Stimulated activated CD4-positive, alpha-beta T cell treated with anti-CD3 and anti-CD28 coated beads, TNF-alpha, amount 100 ng/mL, for 4 hours (primary cell): ENCODE measurements at regions not wholly inside any gene's neighbourhood (a gene's known extent, or its start where the extent isn't known, plus 50 kb on each side); places are given as distances from the start of the nearest gene placed in this dataset.

Source experiments
- DNase-seq, 3 experiments: peaks; one replicate each; pipeline ENCODE4 v3.0.0-alpha.2; 2020; ENCODE audit warnings: low read depth in 3 of 3

- no peak for DNase-seq
These were observed 208.2 kb downstream of the UBE2E3 start for GRCh38 chr2:181188605-181189004.

- no peak for DNase-seq
These were observed 209.5 kb downstream of the UBE2E3 start for GRCh38 chr2:181189951-181190350.

- DNase-seq, result no peak
These were observed 210.3 kb downstream of the UBE2E3 start for GRCh38 chr2:181190711-181191110.

GRCh38 chr2:181193550-181193949 is 213.1 kb downstream of the UBE2E3 start:
- DNase-seq, result no peak

GRCh38 chr2:181196401-181196800 is 216.0 kb downstream of the UBE2E3 start:
- DNase-seq, result no peak

- DNase-seq, result no peak
These were observed 216.8 kb downstream of the UBE2E3 start for GRCh38 chr2:181197140-181197760.

- DNase-seq, result no peak
These were observed 217.9 kb downstream of the UBE2E3 start for GRCh38 chr2:181198183-181198864.

- DNase-seq, result no peak
These were observed 223.0 kb downstream of the UBE2E3 start for GRCh38 chr2:181203412-181203811.

- no peak for DNase-seq
These were observed 223.5 kb downstream of the UBE2E3 start for GRCh38 chr2:181203916-181204315.

GRCh38 chr2:181218401-181218821 is 238.0 kb downstream of the UBE2E3 start:
- DNase-seq, result no peak

- DNase-seq, result no peak
These were observed 234.0 kb upstream of the ITGA4 start for GRCh38 chr2:181223234-181223633.

GRCh38 chr2:181224866-181225265 is 232.3 kb upstream of the ITGA4 start:
- DNase-seq, result no peak

GRCh38 chr2:181228661-181229060 is 228.5 kb upstream of the ITGA4 start:
- no peak for DNase-seq

GRCh38 chr2:181231151-181231550 is 226.0 kb upstream of the ITGA4 start:
- DNase-seq, result no peak

- DNase-seq, result no peak
These were observed 225.1 kb upstream of the ITGA4 start for GRCh38 chr2:181231886-181232621.

- DNase-seq, result no peak
These were observed 222.7 kb upstream of the ITGA4 start for GRCh38 chr2:181234487-181234891.

- no peak for DNase-seq
These were observed 222.2 kb upstream of the ITGA4 start for GRCh38 chr2:181235011-181235410.

- no peak for DNase-seq
These were observed 221.3 kb upstream of the ITGA4 start for GRCh38 chr2:181235683-181236459.

GRCh38 chr2:181239201-181239799 is 217.9 kb upstream of the ITGA4 start:
- no peak for DNase-seq

- DNase-seq, result no peak
These were observed 216.3 kb upstream of the ITGA4 start for GRCh38 chr2:181240844-181241243.

- DNase-seq, result no peak
These were observed 215.8 kb upstream of the ITGA4 start for GRCh38 chr2:181241366-181241765.

GRCh38 chr2:181241797-181242196 is 215.4 kb upstream of the ITGA4 start:
- DNase-seq, result no peak
